DND-41 (cell line): ENCODE measurements at regions not wholly inside any gene's neighbourhood (a gene's known extent, or its start where the extent isn't known, plus 50 kb on each side); places are given as distances from the start of the nearest gene placed in this dataset.

Source experiments
- EZH2 ChIP-seq: IDR thresholded peaks from 3 replicates; pipeline ENCODE4 v1.6.1; 2012; ENCODE audit warnings: borderline replicate concordance, low read depth, mild to moderate bottlenecking, moderate library complexity, low read length, inconsistent platforms; ENCODE audit not compliant: severe bottlenecking
- TF ChIP-seq, protein P1 (sequence below): IDR thresholded peaks from 2 replicates; pipeline ENCODE4 v1.5.1; 2012; ENCODE audit warnings: borderline replicate concordance, low read length, moderate library complexity, mild to moderate bottlenecking; ENCODE audit not compliant: poor library complexity, severe bottlenecking; ENCODE audit errors: extremely low read depth

DNA sequence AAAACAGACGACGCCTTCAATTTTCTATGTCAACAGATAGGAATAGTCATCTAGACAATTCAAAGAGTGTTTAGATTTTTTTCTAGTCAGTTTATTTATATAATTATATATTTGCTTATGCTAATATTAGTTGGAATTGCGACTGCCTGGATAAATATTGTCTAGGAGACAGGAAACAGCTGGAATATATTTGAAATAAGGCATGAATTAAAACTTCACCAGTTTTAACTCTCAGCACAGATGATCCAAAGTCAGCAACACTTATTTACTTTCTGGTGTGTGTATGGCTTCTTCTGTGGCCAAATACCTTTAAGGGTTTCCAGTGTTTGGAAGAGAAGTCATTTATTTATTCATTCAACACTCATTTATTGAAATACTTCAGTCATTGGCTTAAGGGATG is 1215.4 kb upstream of the USP15 start:
- TF ChIP-seq, protein P1, sequence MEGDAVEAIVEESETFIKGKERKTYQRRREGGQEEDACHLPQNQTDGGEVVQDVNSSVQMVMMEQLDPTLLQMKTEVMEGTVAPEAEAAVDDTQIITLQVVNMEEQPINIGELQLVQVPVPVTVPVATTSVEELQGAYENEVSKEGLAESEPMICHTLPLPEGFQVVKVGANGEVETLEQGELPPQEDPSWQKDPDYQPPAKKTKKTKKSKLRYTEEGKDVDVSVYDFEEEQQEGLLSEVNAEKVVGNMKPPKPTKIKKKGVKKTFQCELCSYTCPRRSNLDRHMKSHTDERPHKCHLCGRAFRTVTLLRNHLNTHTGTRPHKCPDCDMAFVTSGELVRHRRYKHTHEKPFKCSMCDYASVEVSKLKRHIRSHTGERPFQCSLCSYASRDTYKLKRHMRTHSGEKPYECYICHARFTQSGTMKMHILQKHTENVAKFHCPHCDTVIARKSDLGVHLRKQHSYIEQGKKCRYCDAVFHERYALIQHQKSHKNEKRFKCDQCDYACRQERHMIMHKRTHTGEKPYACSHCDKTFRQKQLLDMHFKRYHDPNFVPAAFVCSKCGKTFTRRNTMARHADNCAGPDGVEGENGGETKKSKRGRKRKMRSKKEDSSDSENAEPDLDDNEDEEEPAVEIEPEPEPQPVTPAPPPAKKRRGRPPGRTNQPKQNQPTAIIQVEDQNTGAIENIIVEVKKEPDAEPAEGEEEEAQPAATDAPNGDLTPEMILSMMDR = no peak
- TF ChIP-seq EZH2 = no peak
